GM21390 (cell line): ENCODE measurements at regions not wholly inside any gene's neighbourhood (a gene's known extent, or its start where the extent isn't known, plus 50 kb on each side); places are given as distances from the start of the nearest gene placed in this dataset.

Source experiments
- ATAC-seq: cut with Tn5 transposase; IDR thresholded peaks from one replicate; pipeline ENCODE4 v1.9.1; 2021; ENCODE audit not compliant: unreplicated experiment

- no peak for ATAC-seq
Measured at GRCh38 chr3:103585809-103586208, 1151.0 kb downstream of the ZPLD1 start.

GRCh38 chr3:103589770-103590169 is 1155.0 kb downstream of the ZPLD1 start:
- ATAC-seq = no peak

- no peak for ATAC-seq
Measured at GRCh38 chr3:103600844-103601243, 1166.0 kb downstream of the ZPLD1 start.

GRCh38 chr3:103601666-103602065 is 1166.9 kb downstream of the ZPLD1 start:
- no peak for ATAC-seq

GRCh38 chr3:103609472-103609871 is 1174.7 kb downstream of the ZPLD1 start:
- ATAC-seq = no peak

- no peak for ATAC-seq
Measured at GRCh38 chr3:103613397-103614156, 1178.8 kb downstream of the ZPLD1 start.

GRCh38 chr3:103614719-103615118 is 1179.9 kb downstream of the ZPLD1 start:
- no peak for ATAC-seq

GRCh38 chr3:103617961-103618360 is 1183.1 kb downstream of the ZPLD1 start:
- ATAC-seq = no peak

- ATAC-seq = no peak
Measured at GRCh38 chr3:103624271-103624670, 1189.5 kb downstream of the ZPLD1 start.

- no peak for ATAC-seq
Measured at GRCh38 chr3:103629391-103629790, 1194.6 kb downstream of the ZPLD1 start.

- ATAC-seq = no peak
Measured at GRCh38 chr3:103644450-103644849, 1209.6 kb downstream of the ZPLD1 start.

- ATAC-seq = no peak
Measured at GRCh38 chr3:103653996-103654395, 1219.2 kb downstream of the ZPLD1 start.

- no peak for ATAC-seq
Measured at GRCh38 chr3:103657756-103658155, 1222.9 kb downstream of the ZPLD1 start.

- no peak for ATAC-seq
Measured at GRCh38 chr3:103660810-103661209, 1226.0 kb downstream of the ZPLD1 start.

- no peak for ATAC-seq
Measured at GRCh38 chr3:103662591-103662990, 1227.8 kb downstream of the ZPLD1 start.

GRCh38 chr3:103672346-103672745 is 1237.5 kb downstream of the ZPLD1 start:
- ATAC-seq = no peak

GRCh38 chr3:103684904-103685303 is 1250.1 kb downstream of the ZPLD1 start:
- no peak for ATAC-seq

GRCh38 chr3:103685939-103686338 is 1251.1 kb downstream of the ZPLD1 start:
- no peak for ATAC-seq

GRCh38 chr3:103690536-103690935 is 1255.7 kb downstream of the ZPLD1 start:
- no peak for ATAC-seq

GRCh38 chr3:103693831-103694230 is 1259.0 kb downstream of the ZPLD1 start:
- no peak for ATAC-seq

- no peak for ATAC-seq
Measured at GRCh38 chr3:103698646-103699045, 1263.8 kb downstream of the ZPLD1 start.

GRCh38 chr3:103699228-103699627 is 1264.4 kb downstream of the ZPLD1 start:
- ATAC-seq = no peak

GRCh38 chr3:103705641-103706040 is 1270.8 kb downstream of the ZPLD1 start:
- ATAC-seq = no peak
